Sigmoid colon (tissue), 4 donors: ENCODE measurements at regions not wholly inside any gene's neighbourhood (a gene's known extent, or its start where the extent isn't known, plus 50 kb on each side); places are given as distances from the start of the nearest gene placed in this dataset.
"Not testable (repeated sequence)": the region's sequence is repeated elsewhere in the genome, so short reads cannot be mapped to it uniquely, and the experiment has no call there.

ENCODE experiments used
- CTCF ChIP-seq, 4 experiments: fragments of 450-650 bp in 3 of 4; fragments of 200-600 bp in 1 of 4; IDR thresholded peaks; one replicate each; pipeline ENCODE4 v1.5.1; 2016 to 2019; ENCODE audit warnings: antibody characterized with exemption in 4 of 4, mild to moderate bottlenecking in 3 of 4, moderate library complexity in 2 of 4
- EP300 ChIP-seq, 4 donors: sonication (generic); formaldehyde crosslinking; IDR thresholded peaks; one replicate each; pipeline ENCODE4 v1.6.1; 2017; ENCODE audit warnings: antibody characterized with exemption in 4 of 4
- POLR2A ChIP-seq, 2 donors: fragments of 450-650 bp; IDR thresholded peaks; one replicate each; pipeline ENCODE4 v1.6.1; 2016; ENCODE audit warnings: antibody characterized with exemption in 2 of 2, mild to moderate bottlenecking in 2 of 2, moderate library complexity in 2 of 2
- POLR2AphosphoS5 ChIP-seq, 4 donors: sonication (generic); formaldehyde crosslinking; IDR thresholded peaks; one replicate each; pipeline ENCODE4 v1.6.1; 2017; ENCODE audit warnings: antibody characterized with exemption in 4 of 4

- TF ChIP-seq CTCF, POLR2A, POLR2AphosphoS5, EP300 (IDR thresholded peaks at IDR 0.05): not testable (repeated sequence)
Observed at GRCh38 chr4:11060637-11061036, 368.1 kb downstream of the HS3ST1 start.
